WERI-Rb-1 (cell line): ENCODE measurements at regions not wholly inside any gene's neighbourhood (a gene's known extent, or its start where the extent isn't known, plus 50 kb on each side); places are given as distances from the start of the nearest gene placed in this dataset.

ENCODE experiments used
- DNase-seq: peaks from one replicate; pipeline ENCODE4 v3.0.0-alpha.2; 2020
- H3K27ac ChIP-seq: fragments of 250-450 bp; sonication (Bioruptor Pico); 2 replicates; pipeline ENCODE4 v1.5.1; 2020; ENCODE audit warnings: mild to moderate bottlenecking, moderate library complexity
- H3K27me3 ChIP-seq: fragments of 250-450 bp; sonication (Bioruptor Pico); 2 replicates; pipeline ENCODE4 v1.5.1; 2021; ENCODE audit warnings: mild to moderate bottlenecking, low read depth, moderate library complexity; ENCODE audit not compliant: insufficient read depth, severe bottlenecking
- H3K36me3 ChIP-seq: fragments of 250-450 bp; sonication (Bioruptor Pico); 2 replicates; pipeline ENCODE4 v1.5.1; 2020; ENCODE audit warnings: mild to moderate bottlenecking, moderate library complexity
- H3K4me3 ChIP-seq: 2 replicates; pipeline ENCODE4 v1.5.1; 2011; ENCODE audit warnings: low read depth, mild to moderate bottlenecking, control low read depth, low read length
- H3K9me3 ChIP-seq: fragments of 250-450 bp; sonication (Bioruptor Pico); 2 replicates; pipeline ENCODE4 v1.5.1; 2021; ENCODE audit warnings: mild to moderate bottlenecking, moderate library complexity; ENCODE audit not compliant: severe bottlenecking
- CTCF ChIP-seq: IDR thresholded peaks from 2 replicates; pipeline ENCODE4 v1.5.1; 2011; ENCODE audit warnings: low read depth, mild to moderate bottlenecking, control low read depth, inconsistent platforms, low read length

GRCh38 chr13:67632590-67632989 lies 402.5 kb upstream of the PCDH9 start:
- no peak for TF ChIP-seq CTCF
- H3K36me3 ChIP-seq = no peaks in the 10 kb centered on the region
- no peak overlapping the region for H3K4me3 ChIP-seq
- H3K9me3 ChIP-seq = no peaks in the 10 kb centered on the region
- H3K27ac ChIP-seq = no peak overlapping the region
- no peak for DNase-seq
- no peaks in the 10 kb centered on the region for H3K27me3 ChIP-seq

- Histone ChIP-seq H3K9me3 (no peaks in the 10 kb centered on the region), H3K4me3 (no peak overlapping the region), H3K27me3 (no peaks in the 10 kb centered on the region), H3K27ac (no peak overlapping the region), H3K36me3 (no peaks in the 10 kb centered on the region)
- no peak for TF ChIP-seq CTCF
- no peak for DNase-seq
Observed at GRCh38 chr13:67630640-67631039, 400.5 kb upstream of the PCDH9 start.

- Histone ChIP-seq H3K9me3 (no peaks in the 10 kb centered on the region), H3K4me3 (no peak overlapping the region), H3K27ac (no peak overlapping the region), H3K27me3 (no peaks in the 10 kb centered on the region), H3K36me3 (no peaks in the 10 kb centered on the region)
- DNase-seq = no peak
- TF ChIP-seq CTCF = no peak
Observed at GRCh38 chr13:67623630-67624029, 393.5 kb upstream of the PCDH9 start.

GRCh38 chr13:67620665-67621064 lies 390.5 kb upstream of the PCDH9 start:
- Histone ChIP-seq H3K4me3 (no peak overlapping the region), H3K9me3 (no peaks in the 10 kb centered on the region), H3K36me3 (no peaks in the 10 kb centered on the region), H3K27ac (no peak overlapping the region), H3K27me3 (no peaks in the 10 kb centered on the region)
- DNase-seq = no peak
- no peak for TF ChIP-seq CTCF

GRCh38 chr13:67619995-67620380 lies 389.9 kb upstream of the PCDH9 start:
- no peak overlapping the region for H3K4me3 ChIP-seq
- no peaks in the 10 kb centered on the region for H3K27me3 ChIP-seq
- no peaks in the 10 kb centered on the region for H3K36me3 ChIP-seq
- no peaks in the 10 kb centered on the region for H3K9me3 ChIP-seq
- TF ChIP-seq CTCF = no peak
- H3K27ac ChIP-seq = no peak overlapping the region
- no peak for DNase-seq

- no peak for DNase-seq
- H3K9me3 ChIP-seq = no peaks in the 10 kb centered on the region
- H3K27me3 ChIP-seq = no peaks in the 10 kb centered on the region
- H3K27ac ChIP-seq = no peak overlapping the region
- no peaks in the 10 kb centered on the region for H3K36me3 ChIP-seq
- H3K4me3 ChIP-seq = no peak overlapping the region
- TF ChIP-seq CTCF = no peak
Observed at GRCh38 chr13:67619351-67619994, 389.3 kb upstream of the PCDH9 start.
